Astrocyte (in vitro differentiated cells and primary cell): ENCODE measurements at regions not wholly inside any gene's neighbourhood (a gene's known extent, or its start where the extent isn't known, plus 50 kb on each side); places are given as distances from the start of the nearest gene placed in this dataset.

Source experiments
- DNase-seq: peaks from one replicate; pipeline ENCODE4 v3.0.0-alpha.2; 2010; ENCODE audit warnings: low read depth
- FAIRE-seq: peaks from 2 replicates; lab custom pipeline; 2011; peaks lifted over from hg19 to GRCh38; lab: Jason Lieb, UNC
- H2AFZ ChIP-seq: 2 replicates; pipeline ENCODE4 v1.6.0; 2012; ENCODE audit warnings: low read depth, low read length, inconsistent platforms
- H3K27ac ChIP-seq: 2 replicates; pipeline ENCODE4 v1.5.1; 2011; ENCODE audit warnings: low read depth, low read length, inconsistent platforms
- H3K27me3 ChIP-seq: 2 replicates; pipeline ENCODE4 v1.6.0; 2011; ENCODE audit warnings: low read length, inconsistent platforms; ENCODE audit not compliant: insufficient read depth
- H3K36me3 ChIP-seq: 2 replicates; pipeline ENCODE4 v1.5.1; 2011; ENCODE audit warnings: low read length, inconsistent platforms; ENCODE audit not compliant: insufficient read depth
- H3K4me1 ChIP-seq: 2 replicates; pipeline ENCODE4 v1.5.1; 2011; ENCODE audit warnings: low read length, inconsistent platforms; ENCODE audit not compliant: insufficient read depth
- H3K4me2 ChIP-seq: 2 replicates; pipeline ENCODE4 v1.6.0; 2012; ENCODE audit warnings: low read length, inconsistent platforms
- H3K4me3 ChIP-seq: 2 replicates; pipeline ENCODE4 v1.5.1; 2011; ENCODE audit warnings: low read depth, mild to moderate bottlenecking, low read length, inconsistent platforms; ENCODE audit not compliant: insufficient read depth
- H3K79me2 ChIP-seq: 2 replicates; pipeline ENCODE4 v1.6.0; 2012; ENCODE audit warnings: mild to moderate bottlenecking, low read length, inconsistent platforms; ENCODE audit not compliant: insufficient read depth
- H3K9ac ChIP-seq: 2 replicates; pipeline ENCODE4 v1.6.0; 2012; ENCODE audit warnings: mild to moderate bottlenecking, low read length, inconsistent platforms
- H3K9me3 ChIP-seq: 2 replicates; pipeline ENCODE4 v1.5.1; 2012; ENCODE audit warnings: low read depth, mild to moderate bottlenecking, low read length, inconsistent platforms; ENCODE audit not compliant: insufficient read depth
- H4K20me1 ChIP-seq: 2 replicates; pipeline ENCODE4 v1.6.0; 2012; ENCODE audit warnings: low read length, inconsistent platforms; ENCODE audit not compliant: insufficient read depth
- H3K27ac Mint-ChIP-seq: one replicate; pipeline ENCODE4 v1.8.0; 2021; ENCODE audit warnings: mild to moderate bottlenecking, mixed read lengths; ENCODE audit not compliant: unreplicated experiment
- H3K27me3 Mint-ChIP-seq: one replicate; pipeline ENCODE4 v1.8.0; 2021; ENCODE audit warnings: low read depth, mixed read lengths; ENCODE audit not compliant: unreplicated experiment
- H3K36me3 Mint-ChIP-seq: one replicate; pipeline ENCODE4 v1.8.0; 2021; ENCODE audit warnings: low read depth, mixed read lengths; ENCODE audit not compliant: unreplicated experiment
- H3K4me1 Mint-ChIP-seq: one replicate; pipeline ENCODE4 v1.8.0; 2021; ENCODE audit warnings: low read depth, mixed read lengths; ENCODE audit not compliant: unreplicated experiment
- H3K4me3 Mint-ChIP-seq: one replicate; pipeline ENCODE4 v1.8.0; 2021; ENCODE audit warnings: mild to moderate bottlenecking, moderate library complexity, mixed read lengths; ENCODE audit not compliant: unreplicated experiment
- H3K9me3 Mint-ChIP-seq: one replicate; pipeline ENCODE4 v1.8.0; 2021; ENCODE audit warnings: mild to moderate bottlenecking, mixed read lengths; ENCODE audit not compliant: unreplicated experiment
- CTCF ChIP-seq: IDR thresholded peaks from 2 replicates; pipeline ENCODE4 v1.5.1; 2011; ENCODE audit warnings: low read depth, mild to moderate bottlenecking, inconsistent platforms, low read length, moderate library complexity; ENCODE audit not compliant: insufficient read depth
- EZH2 ChIP-seq: IDR thresholded peaks from 2 replicates; pipeline ENCODE4 v1.6.1; 2012; ENCODE audit warnings: mild to moderate bottlenecking, low read length, inconsistent platforms; ENCODE audit not compliant: insufficient read depth

- Histone ChIP-seq H3K9ac (no peak overlapping the region), H3K9me3 (no peaks in the 10 kb centered on the region), H3K79me2 (no peaks in the 10 kb centered on the region), H4K20me1 (no peaks in the 10 kb centered on the region), H3K4me3 (no peak overlapping the region), H3K27ac (no peak overlapping the region), H3K4me2 (no peak overlapping the region), H3K36me3 (no peaks in the 10 kb centered on the region), H3K27me3 (no peaks in the 10 kb centered on the region), H3K4me1 (no peaks in the 10 kb centered on the region), H2AFZ (no peak overlapping the region)
- H3K27me3 Mint-ChIP-seq = no peaks in the 10 kb centered on the region
- H3K4me1 Mint-ChIP-seq = no peaks in the 10 kb centered on the region
- TF ChIP-seq CTCF (no peak), EZH2 (no peak)
- H3K9me3 Mint-ChIP-seq = no peaks in the 10 kb centered on the region
- H3K27ac Mint-ChIP-seq = no peak overlapping the region
- no peak for FAIRE-seq
- H3K36me3 Mint-ChIP-seq = no peaks in the 10 kb centered on the region
- no peak for DNase-seq
- H3K4me3 Mint-ChIP-seq = no peak overlapping the region
These were observed 235.0 kb upstream of the DPPA4 start for GRCh38 chr3:109572301-109572700.

- Histone ChIP-seq H2AFZ (no peak overlapping the region), H3K4me2 (no peak overlapping the region), H3K27ac (no peak overlapping the region), H4K20me1 (no peaks in the 10 kb centered on the region), H3K4me3 (no peak overlapping the region), H3K9me3 (no peaks in the 10 kb centered on the region), H3K36me3 (no peaks in the 10 kb centered on the region), H3K4me1 (no peaks in the 10 kb centered on the region), H3K79me2 (no peaks in the 10 kb centered on the region), H3K9ac (no peak overlapping the region), H3K27me3 (no peaks in the 10 kb centered on the region)
- H3K27ac Mint-ChIP-seq = no peak overlapping the region
- H3K9me3 Mint-ChIP-seq = no peaks in the 10 kb centered on the region
- no peaks in the 10 kb centered on the region for H3K27me3 Mint-ChIP-seq
- no peak for DNase-seq
- no peaks in the 10 kb centered on the region for H3K4me1 Mint-ChIP-seq
- H3K36me3 Mint-ChIP-seq = no peaks in the 10 kb centered on the region
- FAIRE-seq = no peak
- no peak overlapping the region for H3K4me3 Mint-ChIP-seq
- TF ChIP-seq EZH2 = no peak
- no peak for TF ChIP-seq CTCF
These were observed 259.6 kb upstream of the DPPA4 start for GRCh38 chr3:109596991-109597390.

GRCh38 chr3:109597444-109597843, 260.1 kb upstream of the DPPA4 start:
- no peak overlapping the region for H3K4me3 ChIP-seq
- no peaks in the 10 kb centered on the region for H3K27me3 ChIP-seq
- H3K9me3 ChIP-seq = no peaks in the 10 kb centered on the region
- no peaks in the 10 kb centered on the region for H3K4me1 Mint-ChIP-seq
- H3K4me1 ChIP-seq = no peaks in the 10 kb centered on the region
- H2AFZ ChIP-seq = no peak overlapping the region
- H4K20me1 ChIP-seq = no peaks in the 10 kb centered on the region
- no peaks in the 10 kb centered on the region for H3K27me3 Mint-ChIP-seq
- no peak overlapping the region for H3K27ac ChIP-seq
- no peaks in the 10 kb centered on the region for H3K79me2 ChIP-seq
- no peak for FAIRE-seq
- no peak overlapping the region for H3K27ac Mint-ChIP-seq
- no peaks in the 10 kb centered on the region for H3K36me3 ChIP-seq
- no peaks in the 10 kb centered on the region for H3K9me3 Mint-ChIP-seq
- no peak overlapping the region for H3K9ac ChIP-seq
- H3K4me2 ChIP-seq = no peak overlapping the region
- no peaks in the 10 kb centered on the region for H3K36me3 Mint-ChIP-seq
- TF ChIP-seq EZH2 (no peak), CTCF (no peak)
- H3K4me3 Mint-ChIP-seq = no peak overlapping the region
- DNase-seq = no peak
